ENCODE measurements at regions not wholly inside any gene's neighbourhood (a gene's known extent, or its start where the extent isn't known, plus 50 kb on each side); places are given as distances from the start of the nearest gene placed in this dataset.

DNA sequence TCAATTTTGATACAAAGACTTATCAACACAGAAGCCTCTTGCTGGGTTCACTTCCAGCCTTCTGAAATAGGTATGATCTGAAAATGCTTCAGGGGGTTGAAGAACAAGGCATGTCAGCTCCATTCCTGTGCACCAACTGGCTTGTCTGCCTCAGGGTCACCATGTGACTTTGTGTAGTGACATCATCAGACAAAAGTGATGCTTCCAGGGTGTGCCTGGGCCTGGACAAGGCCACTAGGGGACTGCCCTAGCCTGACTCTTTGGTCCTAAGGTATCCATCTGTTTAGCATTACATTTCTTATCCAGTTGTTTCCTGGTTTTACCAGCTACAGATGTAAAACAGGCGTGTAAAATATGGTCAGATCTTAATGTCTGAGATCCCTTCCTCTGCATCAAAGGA, 155.6 kb downstream of the CAND1 start:
- no peak overlapping the region for H3K27ac ChIP-seq (ENCODE audit: insufficient read depth, low read depth, low read length)
- no peaks in the 10 kb centered on the region for H3K79me2 ChIP-seq (ENCODE audit: control insufficient read depth, insufficient read depth, low read length)
- H4K20me1 ChIP-seq (replicated peaks; ENCODE audit: control insufficient read depth, extremely low read depth, insufficient read depth, low read length), result no peaks in the 10 kb centered on the region
- no peaks in the 10 kb centered on the region for H3K36me3 ChIP-seq (ENCODE audit: control insufficient read depth in 2 of 2, extremely low read depth in 1 of 2, insufficient read depth in 2 of 2, low read length in 2 of 2)
- H3K9me1 ChIP-seq (replicated peaks; ENCODE audit: control insufficient read depth, extremely low read depth, insufficient read depth, low read length), result no peaks in the 10 kb centered on the region
- TF ChIP-seq, protein P1, sequence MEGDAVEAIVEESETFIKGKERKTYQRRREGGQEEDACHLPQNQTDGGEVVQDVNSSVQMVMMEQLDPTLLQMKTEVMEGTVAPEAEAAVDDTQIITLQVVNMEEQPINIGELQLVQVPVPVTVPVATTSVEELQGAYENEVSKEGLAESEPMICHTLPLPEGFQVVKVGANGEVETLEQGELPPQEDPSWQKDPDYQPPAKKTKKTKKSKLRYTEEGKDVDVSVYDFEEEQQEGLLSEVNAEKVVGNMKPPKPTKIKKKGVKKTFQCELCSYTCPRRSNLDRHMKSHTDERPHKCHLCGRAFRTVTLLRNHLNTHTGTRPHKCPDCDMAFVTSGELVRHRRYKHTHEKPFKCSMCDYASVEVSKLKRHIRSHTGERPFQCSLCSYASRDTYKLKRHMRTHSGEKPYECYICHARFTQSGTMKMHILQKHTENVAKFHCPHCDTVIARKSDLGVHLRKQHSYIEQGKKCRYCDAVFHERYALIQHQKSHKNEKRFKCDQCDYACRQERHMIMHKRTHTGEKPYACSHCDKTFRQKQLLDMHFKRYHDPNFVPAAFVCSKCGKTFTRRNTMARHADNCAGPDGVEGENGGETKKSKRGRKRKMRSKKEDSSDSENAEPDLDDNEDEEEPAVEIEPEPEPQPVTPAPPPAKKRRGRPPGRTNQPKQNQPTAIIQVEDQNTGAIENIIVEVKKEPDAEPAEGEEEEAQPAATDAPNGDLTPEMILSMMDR (IDR thresholded peaks at IDR 0.05; ENCODE audit: extremely low read depth in 1 of 2, insufficient read depth in 1 of 2, low read depth in 1 of 2, low read length in 2 of 2), result no peak
- TF ChIP-seq POLR2AphosphoS5 (IDR thresholded peaks at IDR 0.05; ENCODE audit: insufficient read depth, low read depth, low read length) (no peak), EZH2 (IDR thresholded peaks at IDR 0.05; ENCODE audit: borderline replicate concordance, low read depth, low read length, severe bottlenecking) (no peak), JUN (IDR thresholded peaks at IDR 0.05; ENCODE audit: borderline replicate concordance, insufficient read depth, insufficient read length, low read depth) (no peak), POLR2A (IDR thresholded peaks at IDR 0.05; ENCODE audit: low read depth, low read length) (no peak), GATA2 (IDR thresholded peaks at IDR 0.05; ENCODE audit: insufficient read depth, insufficient read length, low read depth, low read length) (no peak), MYC (IDR thresholded peaks at IDR 0.05; ENCODE audit: low read depth, low read length) (no peak), FOS (IDR thresholded peaks at IDR 0.05; ENCODE audit: borderline replicate concordance, insufficient read depth, low read length) (no peak)
- TF ChIP-seq, protein P2, sequence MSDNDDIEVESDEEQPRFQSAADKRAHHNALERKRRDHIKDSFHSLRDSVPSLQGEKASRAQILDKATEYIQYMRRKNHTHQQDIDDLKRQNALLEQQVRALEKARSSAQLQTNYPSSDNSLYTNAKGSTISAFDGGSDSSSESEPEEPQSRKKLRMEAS (IDR thresholded peaks at IDR 0.05; ENCODE audit: insufficient read depth, insufficient read length), result no peak
- H2AFZ ChIP-seq (ENCODE audit: low read depth, low read length), result no peak overlapping the region
- no peak for DNase-seq (ENCODE audit: low read depth, low spot score)
- no peak for FAIRE-seq
- no peaks in the 10 kb centered on the region for H3K27me3 ChIP-seq (ENCODE audit: control insufficient read depth in 2 of 2, insufficient read depth in 2 of 2, low read length in 2 of 2)
- ChIA-PET POLR2A (no interaction called here), CTCF (no interaction called here)
- intact Hi-C loops (cut with micrococcal nuclease), result no loop called here
- no peaks in the 10 kb centered on the region for H3K9me3 ChIP-seq (replicated peaks; ENCODE audit: control insufficient read depth, insufficient read depth, low read length)
- no peak overlapping the region for H3K9ac ChIP-seq (replicated peaks; ENCODE audit: extremely low read depth, insufficient read depth, low read length)
- no peak overlapping the region for H3K4me3 ChIP-seq (replicated peaks in 1 of 3; ENCODE audit: insufficient read depth in 1 of 3, low read depth in 1 of 3, low read length in 3 of 3)
- no TSS peak for BruUV-seq (replicated peaks)
- no peak overlapping the region for H3K4me2 ChIP-seq (ENCODE audit: insufficient read depth, low read length)
- dilution Hi-C loops (cut with MboI; ENCODE audit: extremely low pct_ligation_motif_present, low sequenced_read_pairs), result no loop called here
- no peaks in the 10 kb centered on the region for H3K4me1 ChIP-seq (ENCODE audit: control insufficient read depth, extremely low read depth, insufficient read depth, low read length)
